NCI-H1417 (cell line): ENCODE measurements at regions not wholly inside any gene's neighbourhood (a gene's known extent, or its start where the extent isn't known, plus 50 kb on each side); places are given as distances from the start of the nearest gene placed in this dataset.
"Not testable (repeated sequence)": the region's sequence is repeated elsewhere in the genome, so short reads cannot be mapped to it uniquely, and the experiment has no call there.

Experiments used
- DNase-seq, 3 experiments: peaks; one replicate each; lab custom pipeline; 2025; lab: John Stamatoyannopoulos, UW

DNA sequence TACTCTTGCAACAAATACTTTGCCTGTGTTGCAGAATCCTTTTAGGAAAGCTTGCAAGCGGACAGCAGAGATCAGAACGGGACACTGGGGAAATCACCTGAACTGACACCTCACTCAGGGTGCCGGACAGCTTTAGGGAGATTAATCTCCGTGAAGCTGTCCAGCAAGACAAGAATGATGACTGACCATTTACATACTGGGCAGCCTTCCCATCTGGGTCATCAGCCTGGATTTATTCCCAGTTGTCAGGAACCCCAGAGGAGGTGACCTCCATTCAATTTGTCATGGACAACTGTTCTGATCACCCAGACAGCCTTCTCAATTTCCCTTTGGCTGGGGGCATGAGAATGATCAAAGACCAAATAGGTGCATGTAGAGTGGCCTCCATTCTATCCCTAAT is 93.0 kb upstream of the EGFL6 start:
- no peak for DNase-seq

DNA sequence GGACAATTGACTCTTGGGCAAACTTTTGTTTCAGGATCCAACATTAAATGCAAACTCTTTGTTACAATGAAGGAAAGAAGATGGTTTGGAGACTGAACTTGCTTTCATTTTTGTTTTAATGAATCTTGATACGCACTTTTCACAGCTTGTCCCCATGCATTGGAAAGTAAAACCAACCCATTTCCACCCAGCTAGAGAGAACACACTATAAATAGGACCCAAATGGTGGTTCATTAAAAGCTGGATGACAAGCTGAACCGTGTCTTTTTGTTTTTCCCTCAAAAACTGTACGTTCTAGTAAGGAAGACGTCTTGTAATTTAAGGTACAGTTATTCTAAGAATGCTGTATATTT is 95.3 kb upstream of the EGFL6 start:
- DNase-seq: no peak

DNA sequence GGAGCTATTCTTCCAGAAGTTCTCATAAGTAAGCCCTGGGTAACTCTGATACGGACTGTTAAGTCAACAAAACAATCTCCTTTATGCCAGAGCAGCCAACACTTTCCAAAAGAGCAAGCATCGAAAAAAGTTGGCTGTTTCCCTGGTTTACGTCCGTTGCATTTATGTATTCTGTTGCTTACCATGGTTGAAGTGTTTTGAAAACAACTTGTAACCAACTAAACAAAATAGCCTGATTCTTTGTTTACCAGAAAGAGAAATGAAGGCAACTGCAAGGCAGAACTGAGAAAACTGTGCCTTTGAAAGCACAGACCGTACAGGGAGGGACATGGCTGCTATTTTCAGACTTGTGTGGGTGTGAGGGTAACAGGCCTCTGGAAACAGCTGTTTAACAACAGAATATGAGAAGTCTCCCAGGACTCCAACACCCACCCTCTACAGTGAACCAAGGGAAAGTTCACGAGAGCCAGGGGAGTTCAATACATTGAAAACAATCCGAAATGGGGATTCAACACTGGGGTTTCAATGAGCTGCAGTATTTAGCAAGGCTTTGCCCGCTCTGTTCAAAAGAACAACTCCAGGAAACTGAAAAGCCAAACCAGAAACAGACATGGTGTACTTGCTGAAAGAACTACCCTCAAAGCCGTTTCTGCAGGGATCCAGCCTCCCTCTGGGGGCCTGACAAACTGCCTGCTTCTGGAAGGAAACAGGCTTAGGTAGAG is 95.8 kb upstream of the EGFL6 start:
- no peak for DNase-seq

DNA sequence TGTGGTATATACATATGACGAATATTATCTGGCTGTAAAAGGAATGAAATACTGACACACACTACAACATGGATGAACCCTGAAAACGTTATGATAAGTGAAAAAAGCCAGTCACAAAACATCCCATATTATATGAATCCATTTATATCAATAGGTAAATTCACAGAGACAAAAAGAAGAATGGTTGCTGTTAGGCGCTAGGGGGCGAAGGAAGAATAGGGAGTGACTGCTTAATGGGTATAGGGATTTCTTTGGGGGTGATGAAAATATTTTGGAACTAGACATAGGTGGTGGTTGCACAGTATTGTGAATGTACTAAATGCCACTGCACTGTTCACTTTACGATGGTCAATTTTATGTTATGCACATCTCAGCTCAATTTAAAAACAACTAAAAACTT is 96.4 kb upstream of the EGFL6 start:
- no peak for DNase-seq

DNA sequence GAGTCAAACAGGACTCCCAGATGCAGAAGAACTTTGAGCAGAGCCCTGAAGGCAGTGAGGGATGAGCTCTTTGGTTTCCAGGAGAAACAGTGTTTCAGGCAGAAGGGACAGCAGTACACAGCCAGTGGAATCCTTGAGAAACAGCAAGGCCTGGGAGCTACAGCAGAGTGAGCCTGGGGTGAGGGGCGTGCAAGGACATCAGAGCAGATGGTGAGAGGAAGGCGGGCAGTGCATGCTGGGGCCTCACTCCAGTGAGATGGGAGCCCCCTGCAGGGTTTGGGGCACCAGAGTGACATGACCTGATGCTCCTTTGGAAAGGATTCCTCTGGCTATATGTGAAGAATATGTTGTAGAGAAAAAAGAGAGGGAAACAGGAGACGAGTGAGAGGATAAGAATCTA is 98.1 kb upstream of the EGFL6 start:
- DNase-seq: peak in 1 of 3 experiments; percentile 17

DNA sequence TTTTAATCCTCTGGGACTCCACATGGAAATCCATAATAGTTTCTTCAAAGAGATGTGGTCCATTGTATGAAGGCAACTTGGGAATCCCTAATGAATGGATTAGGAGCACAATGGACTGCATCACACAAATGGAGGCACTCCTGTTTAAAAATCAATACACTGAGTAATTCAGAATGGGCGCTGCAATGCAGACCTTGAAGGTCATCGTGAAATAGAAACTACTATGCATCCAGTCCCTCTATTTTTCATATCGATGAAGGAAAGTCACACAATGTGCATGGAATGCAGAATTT is 98.8 kb upstream of the EGFL6 start:
- no peak for DNase-seq

DNA sequence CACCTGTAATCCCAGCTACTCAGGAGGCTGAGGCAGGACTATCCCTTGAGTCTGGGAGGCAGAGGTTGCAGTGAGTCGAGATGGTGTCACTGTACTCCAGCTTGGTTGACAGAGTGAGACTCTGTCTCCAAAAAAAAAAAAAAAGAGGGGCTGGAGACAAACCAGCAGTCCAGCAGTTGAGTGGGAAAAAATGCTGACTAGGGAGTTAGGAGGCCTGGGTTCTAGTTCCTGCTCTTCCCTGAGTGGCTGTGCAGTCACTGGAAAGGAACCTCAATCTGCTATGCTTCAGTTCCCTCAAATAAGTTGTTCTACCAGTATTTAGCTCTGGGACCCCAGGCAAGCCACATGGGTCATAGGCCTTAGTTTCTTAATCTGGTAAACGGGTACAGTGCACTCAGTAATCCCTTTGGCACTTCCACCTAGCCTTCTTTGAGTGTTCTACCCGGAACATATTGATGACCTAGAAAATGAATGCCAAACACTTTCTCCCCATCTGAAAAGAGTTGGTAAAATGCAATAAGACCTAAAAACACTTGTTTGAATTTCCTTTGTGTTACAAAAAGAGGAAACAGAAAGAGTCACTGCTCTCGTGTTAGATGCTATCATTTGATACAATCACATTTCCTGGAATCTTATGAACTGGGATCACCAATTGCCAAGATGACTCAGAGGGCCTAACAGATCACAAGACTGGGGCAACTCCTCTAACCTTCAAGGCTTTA is 99.3 kb upstream of the EGFL6 start:
- DNase-seq: no peak

DNA sequence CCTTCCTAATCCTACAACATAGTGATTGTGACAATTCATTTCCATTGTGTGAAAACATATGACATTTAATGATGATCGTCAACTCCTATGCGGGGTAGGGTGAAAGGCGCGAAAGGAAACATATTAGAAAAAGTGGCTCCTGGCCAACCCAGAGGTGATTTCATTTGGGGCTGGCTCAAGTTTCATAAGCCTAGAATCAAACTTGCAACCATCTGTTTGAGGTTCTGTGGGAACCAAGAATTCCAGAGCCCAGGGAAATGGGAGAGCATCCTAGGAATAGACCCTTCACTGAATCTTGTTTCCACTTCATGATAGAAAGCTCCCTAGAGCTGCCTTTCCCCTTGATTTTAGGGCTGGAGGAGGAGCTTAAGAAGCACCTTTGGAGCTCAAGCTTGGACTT is 101.3 kb upstream of the EGFL6 start:
- DNase-seq: no peak

DNA sequence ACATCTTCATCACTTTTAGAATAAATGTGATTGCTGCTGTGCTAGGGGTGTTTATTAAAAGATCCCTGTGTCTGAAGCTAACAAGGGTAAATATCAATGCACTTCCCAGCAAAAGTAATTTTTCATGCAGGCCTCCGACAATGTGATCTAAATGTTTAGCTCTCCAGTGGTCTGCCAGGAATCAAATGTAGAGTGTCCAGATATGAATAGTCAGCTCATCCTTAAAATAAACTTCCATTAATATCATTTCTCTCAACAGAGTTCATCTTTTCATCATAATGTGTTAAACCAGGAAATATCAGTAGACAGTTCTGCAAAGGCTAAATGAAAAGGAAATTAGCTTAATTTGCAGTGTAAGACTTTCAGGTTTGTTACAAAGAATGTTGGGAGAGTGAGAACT is 102.2 kb upstream of the EGFL6 start:
- DNase-seq: no peak

DNA sequence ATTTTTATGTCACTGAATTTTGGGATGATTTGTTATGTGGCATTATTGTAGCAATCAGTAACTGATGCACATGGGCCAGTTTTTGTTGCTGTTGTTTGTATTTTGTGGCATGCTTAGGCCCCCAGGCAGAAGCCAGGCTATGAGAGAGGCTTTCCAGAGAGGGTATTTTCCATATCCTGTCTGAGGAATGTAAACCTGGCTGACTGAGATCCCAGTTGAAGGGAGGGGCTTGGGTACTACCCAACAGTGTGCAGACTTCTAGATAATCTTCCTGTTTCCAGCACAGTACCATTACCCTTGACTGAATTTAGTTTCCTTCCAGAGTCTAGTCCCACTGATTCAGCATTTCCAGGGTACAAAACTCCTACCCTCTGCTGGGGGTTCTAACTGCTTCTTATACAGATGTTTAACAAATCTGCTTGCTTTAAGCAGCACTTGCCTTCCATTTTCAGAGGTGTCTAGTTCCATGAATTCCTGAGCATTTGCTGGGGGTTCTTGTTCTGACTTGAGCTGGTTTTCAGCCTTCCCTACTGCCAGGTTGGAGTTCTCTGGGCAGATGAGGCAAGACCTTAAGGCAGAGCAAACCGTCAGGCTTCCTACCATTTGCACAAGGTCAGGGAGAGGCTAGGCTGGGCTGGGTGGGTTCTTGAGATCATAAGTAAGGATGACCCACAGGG is 104.7 kb upstream of the EGFL6 start:
- DNase-seq: no peak

DNA sequence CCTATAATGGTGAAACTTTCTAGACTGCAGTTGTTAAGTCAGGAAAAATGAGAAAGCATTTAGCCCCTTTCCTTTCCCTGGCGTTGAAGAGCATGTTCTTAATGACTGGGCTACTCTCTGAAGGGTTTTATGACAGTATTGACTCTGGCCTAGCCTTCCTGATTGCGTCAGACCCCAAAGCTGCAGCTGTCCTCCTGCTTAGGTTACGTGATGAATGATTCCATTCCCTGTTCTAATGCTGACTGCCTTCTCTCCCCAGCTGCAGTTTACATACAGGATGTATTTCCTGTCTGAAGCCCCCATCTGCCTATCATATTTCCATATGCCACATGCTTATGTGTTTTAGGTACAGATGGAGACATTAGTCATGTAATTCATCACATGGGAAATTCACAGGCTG is 105.8 kb upstream of the EGFL6 start:
- DNase-seq: peak in 2 of 3 experiments; percentile 65 to 86

DNA sequence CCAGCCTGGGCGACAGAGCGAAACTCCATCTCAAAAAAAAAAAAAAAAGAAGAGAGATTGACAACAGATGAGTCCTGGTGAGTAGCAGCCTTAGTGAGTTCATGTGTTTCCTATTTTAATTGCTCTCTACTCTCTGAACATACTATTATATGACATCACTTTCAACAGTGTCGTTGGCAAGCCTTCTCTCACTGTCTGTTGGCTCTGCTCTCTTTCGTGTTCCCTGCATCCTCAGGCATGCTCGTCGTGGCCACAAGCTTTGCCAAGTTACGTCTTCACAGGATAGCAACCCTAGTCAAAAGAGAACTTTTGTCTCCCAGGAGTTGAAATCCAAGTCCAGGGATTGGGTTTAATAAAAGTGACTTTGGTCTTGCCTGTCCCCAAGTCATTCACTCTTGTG is 117.1 kb upstream of the EGFL6 start:
- no peak for DNase-seq

DNA sequence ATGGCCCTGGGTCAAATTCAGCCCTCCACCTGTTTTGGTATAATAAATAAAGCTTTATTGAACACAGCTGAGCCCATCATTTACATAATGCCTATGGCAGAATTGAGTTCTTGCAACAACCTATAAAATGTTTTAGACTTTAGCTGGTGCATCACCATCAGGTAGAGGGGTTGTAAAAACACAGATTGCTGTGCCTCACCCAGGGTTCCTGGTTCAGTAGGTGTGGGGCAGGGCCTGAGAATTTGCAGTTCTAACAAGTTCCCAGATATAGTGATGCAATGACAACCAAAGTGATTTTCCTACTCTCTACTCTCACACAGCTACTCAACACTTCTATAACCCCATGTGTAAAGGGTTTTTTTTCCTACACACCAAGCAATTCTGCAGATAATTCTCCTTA is 120.0 kb upstream of the EGFL6 start:
- DNase-seq: no peak

DNA sequence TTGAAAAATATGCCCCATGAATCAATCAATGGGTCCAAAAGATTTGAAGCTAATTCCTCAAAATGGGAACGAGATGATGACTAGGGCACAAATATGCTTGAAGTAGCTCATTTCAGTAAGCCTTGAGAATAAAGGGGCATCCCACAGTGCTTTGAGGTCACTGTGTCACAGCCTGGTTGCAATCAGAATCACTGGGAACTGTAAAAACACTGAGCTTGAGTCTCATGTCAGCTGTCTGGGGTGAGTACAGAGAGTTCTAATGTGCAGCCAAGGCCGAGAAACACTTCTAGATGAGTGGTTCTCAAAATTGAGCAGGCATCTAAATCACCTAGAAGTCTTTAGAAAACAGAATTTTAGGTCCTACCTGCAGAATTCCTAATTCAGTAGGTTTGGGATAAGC is 120.5 kb upstream of the EGFL6 start:
- no peak for DNase-seq

DNA sequence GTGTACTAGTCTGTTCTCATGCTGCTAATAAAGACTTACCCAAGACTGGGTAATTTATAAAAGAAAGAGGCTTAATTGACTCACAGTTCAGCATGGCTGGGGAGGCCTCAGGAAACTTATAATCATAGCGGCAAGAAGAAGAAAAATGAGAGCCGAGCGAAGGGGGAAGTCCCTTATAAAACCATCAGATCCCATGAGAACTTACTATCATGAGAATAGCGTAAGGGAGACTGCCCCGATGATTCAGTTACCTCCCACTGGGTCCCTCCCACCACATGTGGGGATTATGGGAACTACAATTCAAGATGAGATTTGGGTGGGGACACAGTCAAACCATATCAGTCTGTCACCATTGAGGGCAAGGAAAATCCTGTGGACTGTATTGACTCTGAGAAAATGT is 121.8 kb upstream of the ATXN3L start:
- not testable (repeated sequence) for DNase-seq

DNA sequence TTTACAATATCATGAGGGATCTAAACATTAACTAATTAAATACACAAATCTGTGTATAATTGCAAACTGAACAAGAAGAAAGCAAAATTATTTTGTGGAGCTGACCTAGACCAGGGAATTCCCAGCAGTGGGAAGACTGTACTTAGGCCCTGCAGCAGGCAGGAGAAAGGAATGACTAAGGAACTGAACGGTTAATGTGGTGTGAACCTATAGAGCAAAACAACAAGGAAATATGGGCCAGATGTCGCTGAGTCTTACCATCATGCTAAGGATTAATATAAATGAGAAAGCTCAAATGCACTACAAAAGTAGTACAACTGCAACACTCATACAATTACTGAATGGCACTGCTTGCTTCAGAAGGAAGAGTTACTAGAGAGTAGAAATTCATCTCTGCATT is 120.3 kb upstream of the ATXN3L start:
- DNase-seq: no peak

DNA sequence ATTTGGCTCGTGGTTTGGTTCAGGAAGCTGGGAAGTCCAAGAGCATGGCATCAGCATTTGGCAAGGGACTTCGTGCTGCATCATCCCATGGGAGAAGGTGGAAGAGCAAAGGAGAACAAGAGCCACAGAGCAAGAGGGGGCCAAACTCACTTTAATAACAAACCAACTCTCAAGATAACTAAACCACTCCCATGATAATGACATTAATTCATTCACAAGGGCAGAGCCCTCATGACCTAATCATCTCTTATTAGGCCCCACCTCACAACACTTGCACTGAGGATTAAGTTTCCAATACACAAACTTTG is 113.4 kb upstream of the ATXN3L start:
- no peak for DNase-seq

DNA sequence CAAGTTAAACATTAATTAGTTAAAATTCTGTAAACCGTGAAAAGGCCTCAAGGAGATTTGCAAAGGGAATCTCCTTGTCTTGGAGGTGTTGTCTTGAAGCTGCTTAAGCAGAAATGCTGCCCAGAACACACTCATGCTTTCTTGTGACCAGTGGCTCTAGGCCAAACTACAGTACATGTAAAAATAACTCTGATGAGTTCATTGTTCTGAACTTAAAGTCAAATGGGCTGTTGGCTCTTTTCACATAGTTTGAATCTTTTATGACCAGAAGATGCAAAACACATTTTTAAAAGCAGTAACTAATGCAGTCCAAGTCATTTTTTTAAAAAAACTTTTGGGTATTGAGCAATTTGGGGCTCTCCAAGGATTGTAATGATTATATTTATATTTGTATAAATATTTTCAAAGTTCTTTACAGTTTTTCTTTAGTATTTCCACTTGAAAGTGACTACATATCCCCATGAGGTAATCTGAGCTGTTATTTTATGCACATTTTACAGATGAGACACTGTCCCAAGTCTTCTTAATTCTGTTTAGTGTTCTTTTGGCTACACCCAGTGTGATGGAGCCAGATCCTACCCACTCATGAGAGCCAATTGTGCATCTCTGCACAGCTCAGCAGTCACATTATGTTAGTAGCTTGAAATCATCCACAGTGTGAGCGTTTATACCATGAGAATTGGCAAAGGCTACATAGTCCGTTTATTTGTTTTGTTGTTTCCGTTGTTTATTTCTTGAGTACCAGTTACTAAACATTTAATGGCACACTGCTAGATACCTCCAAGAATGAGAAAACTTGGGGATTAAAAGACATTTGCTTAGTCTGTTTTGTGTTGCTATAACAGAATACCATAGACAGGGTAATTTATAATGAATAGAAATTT is 112.8 kb upstream of the ATXN3L start:
- DNase-seq: no peak

DNA sequence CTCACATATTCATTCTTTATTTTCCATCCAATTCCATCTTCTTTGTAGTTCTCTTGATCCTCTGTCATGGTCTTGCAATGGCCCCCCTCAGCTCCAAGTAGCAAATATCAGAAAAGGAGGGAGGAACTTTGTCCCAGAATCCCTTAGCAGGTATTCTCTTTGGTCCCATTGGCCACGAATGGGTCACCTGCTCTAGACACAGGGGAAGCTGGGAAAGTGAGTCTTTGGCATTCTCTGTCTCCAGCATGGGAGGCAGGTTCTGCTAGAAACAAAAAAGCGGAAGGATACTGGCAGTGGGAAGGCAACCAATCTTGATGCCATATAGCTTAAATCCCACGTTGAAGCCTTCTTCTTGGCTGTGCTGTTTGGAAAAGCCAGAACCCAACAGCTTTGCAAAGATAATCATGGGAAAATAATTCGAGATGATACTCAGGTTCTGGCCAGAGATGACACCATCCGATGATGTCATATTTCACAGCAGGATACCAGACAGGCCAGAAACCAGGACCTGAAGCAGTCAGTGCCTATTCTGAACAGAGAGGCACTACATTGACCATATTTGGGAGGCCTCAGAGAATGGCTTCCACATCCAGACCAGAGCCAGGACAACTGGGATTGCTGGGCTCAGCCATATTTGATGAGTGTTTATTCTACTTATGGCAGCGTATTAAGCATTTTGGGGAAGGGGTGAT is 110.4 kb upstream of the ATXN3L start:
- DNase-seq: no peak

DNA sequence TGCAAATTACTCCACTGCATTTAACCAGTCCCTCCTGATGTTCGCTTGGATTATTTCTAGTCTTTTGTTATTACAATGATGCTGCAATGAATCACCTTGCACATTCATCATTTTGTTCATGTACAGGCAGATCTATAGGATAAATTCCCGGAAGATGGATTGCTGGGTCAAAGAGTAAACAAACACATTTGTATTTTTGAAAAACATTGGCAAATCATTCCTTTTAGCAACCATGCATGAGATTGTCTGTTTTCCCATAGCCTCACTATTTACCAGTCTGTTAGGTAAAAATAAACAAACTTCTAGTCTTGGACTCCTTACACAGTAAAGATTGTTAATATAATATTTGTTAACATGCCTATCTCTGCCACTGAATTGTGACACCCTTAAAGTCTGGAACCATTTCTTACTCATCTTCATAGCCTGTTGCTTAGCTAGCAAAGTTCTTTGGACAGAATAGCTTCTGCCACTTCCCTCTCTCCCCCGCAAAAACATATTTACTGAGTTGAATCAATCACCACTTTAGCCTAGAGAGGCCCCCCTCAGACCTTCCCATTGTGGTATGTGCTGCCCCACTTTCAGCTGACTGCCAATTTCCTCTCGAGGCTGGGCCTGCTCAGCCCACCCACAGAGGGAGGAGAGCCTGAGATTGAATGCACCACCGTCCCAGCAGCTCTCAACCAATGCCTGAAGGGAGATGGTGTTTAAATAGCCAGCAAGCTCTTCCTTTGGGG is 108.4 kb upstream of the ATXN3L start:
- DNase-seq: peak in 1 of 3 experiments; percentile 44

DNA sequence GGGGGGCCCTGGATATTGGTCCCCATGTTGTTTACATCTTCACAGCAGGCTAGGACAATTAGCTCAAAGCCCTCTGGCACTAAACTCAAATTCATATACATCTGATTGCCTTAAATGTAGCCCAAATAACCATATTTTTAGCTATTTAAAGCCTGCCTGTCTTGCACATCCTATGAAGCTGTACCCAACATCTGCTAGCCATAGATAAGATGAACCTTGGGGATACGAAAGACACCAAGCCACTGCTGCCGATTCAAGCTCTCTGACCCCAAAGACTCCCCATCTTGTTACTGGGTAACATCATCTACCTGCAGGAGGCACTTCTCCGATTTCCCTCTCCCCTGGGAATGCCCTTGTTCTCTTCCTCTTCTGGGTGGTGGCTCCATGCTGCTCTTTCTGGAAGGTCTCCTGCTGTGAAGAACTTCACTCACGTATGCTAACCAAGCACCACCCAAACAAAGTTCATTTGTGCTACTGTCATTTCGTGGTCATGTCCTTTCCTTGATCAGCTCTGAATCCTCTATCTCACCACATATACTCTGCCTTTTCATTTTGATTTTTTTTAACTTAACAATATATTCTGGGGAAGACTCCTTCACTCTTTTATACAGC is 107.7 kb upstream of the ATXN3L start:
- no peak for DNase-seq
